ENCODE measurements at regions not wholly inside any gene's neighbourhood (a gene's known extent, or its start where the extent isn't known, plus 50 kb on each side); places are given as distances from the start of the nearest gene placed in this dataset.

DNA sequence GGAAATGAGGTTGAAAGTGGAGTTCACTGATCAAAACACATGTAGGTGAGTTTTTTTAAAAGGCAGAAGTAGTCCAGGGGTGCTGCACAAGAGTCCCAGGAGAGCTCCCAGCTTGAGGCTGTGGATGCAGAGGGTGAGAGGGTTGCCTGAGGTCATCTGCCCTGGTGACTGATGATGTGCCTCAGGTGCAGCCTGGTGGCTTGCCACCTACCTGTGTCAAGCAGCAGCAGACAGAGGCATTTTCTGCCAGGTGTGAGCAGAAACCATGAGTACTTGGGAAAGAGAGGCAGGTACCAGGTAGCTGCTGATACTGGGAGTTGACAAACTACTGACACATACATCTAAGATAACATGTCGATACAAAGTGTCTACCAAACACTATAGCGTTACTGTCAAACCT, 92.5 kb downstream of the SCP2D1 start:
- Histone ChIP-seq H3K9me3 (ENCODE audit: severe bottlenecking) (no peaks in the 10 kb centered on the region), H3K4me3 (ENCODE audit: low read depth, low read length) (no peak overlapping the region), H3K27me3 (ENCODE audit: insufficient read depth, low read depth, severe bottlenecking) (peaks cover 36% of the 10 kb centered on the region), H3K27ac (no peak overlapping the region), H3K36me3 (no peaks in the 10 kb centered on the region)
- TF ChIP-seq CTCF (IDR thresholded peaks at IDR 0.05; ENCODE audit: low read depth, low read length): no peak
- DNase-seq: no peak

DNA sequence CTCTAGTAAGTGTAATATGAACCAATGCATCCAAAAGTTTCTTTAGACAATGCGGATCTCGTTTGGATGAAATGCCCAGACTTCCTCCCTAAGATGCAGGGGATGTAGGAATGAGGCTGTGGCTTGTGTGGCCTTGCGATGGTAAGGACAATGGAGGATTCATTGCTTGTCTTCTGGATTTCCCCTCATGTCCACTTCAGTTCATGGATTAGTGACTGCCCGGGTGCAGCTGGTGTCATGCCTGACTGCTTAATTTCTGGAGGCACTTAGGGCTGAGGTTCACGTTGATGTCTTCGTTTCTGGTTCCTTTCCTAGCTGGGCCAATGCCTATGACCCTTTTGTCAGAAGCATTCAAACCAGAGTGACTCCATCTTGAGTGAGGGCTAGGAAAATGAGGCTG, 93.8 kb downstream of the SCP2D1 start:
- Histone ChIP-seq H3K27ac (no peak overlapping the region), H3K9me3 (ENCODE audit: severe bottlenecking) (no peaks in the 10 kb centered on the region), H3K27me3 (ENCODE audit: insufficient read depth, low read depth, severe bottlenecking) (peaks cover 42% of the 10 kb centered on the region), H3K36me3 (no peaks in the 10 kb centered on the region), H3K4me3 (ENCODE audit: low read depth, low read length) (no peak overlapping the region)
- TF ChIP-seq CTCF (IDR thresholded peaks at IDR 0.05; ENCODE audit: low read depth, low read length): no peak
- no peak for DNase-seq

DNA sequence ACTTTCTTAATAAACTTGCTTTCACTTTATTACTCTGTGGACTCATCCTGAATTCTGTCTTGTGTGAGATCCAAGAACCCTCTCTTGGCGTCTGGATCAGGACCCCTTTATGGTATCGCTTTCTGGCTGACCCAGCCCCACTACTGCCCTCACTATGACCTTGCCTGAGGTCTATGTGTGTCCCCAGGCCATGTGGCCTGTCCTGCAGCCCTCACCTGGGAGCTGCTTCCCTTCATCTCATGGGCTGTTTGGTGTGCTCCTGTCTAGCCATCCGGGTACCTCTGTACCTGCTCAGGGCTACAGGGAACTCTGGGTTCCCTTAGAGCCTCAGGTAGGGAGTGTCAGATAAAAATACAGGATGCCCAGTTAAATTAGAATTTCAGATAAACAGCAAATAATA, 94.5 kb downstream of the SCP2D1 start:
- H3K4me3 ChIP-seq (ENCODE audit: low read depth, low read length): no peak overlapping the region
- peaks cover 49% of the 10 kb centered on the region for H3K27me3 ChIP-seq (ENCODE audit: insufficient read depth, low read depth, severe bottlenecking)
- no peak for TF ChIP-seq CTCF (IDR thresholded peaks at IDR 0.05; ENCODE audit: low read depth, low read length)
- no peaks in the 10 kb centered on the region for H3K9me3 ChIP-seq (ENCODE audit: severe bottlenecking)
- no peak overlapping the region for H3K27ac ChIP-seq
- H3K36me3 ChIP-seq: no peaks in the 10 kb centered on the region
- no peak for DNase-seq

DNA sequence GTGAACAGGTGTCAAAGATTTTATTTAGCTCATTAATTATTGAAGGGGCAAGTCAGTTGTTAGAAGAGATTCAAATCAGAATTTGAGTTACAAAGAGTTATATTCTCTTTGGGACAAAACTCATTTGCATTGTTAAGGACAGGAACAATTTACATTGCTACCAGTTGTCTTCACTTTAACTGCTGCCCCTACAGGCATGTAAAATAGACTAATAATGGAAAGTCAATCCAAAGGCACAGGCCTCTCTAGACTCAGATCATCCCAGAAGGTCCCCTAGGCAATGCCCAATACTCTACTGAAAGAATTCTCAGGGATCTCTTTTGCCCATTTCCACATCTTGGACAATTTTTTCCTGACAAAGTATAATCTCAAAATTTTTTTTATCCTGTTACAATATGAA, 95.7 kb downstream of the SCP2D1 start:
- no peak for DNase-seq
- H3K9me3 ChIP-seq (ENCODE audit: severe bottlenecking): no peaks in the 10 kb centered on the region
- no peak overlapping the region for H3K27ac ChIP-seq
- H3K4me3 ChIP-seq (ENCODE audit: low read depth, low read length): no peak overlapping the region
- H3K36me3 ChIP-seq: no peaks in the 10 kb centered on the region
- TF ChIP-seq CTCF (IDR thresholded peaks at IDR 0.05; ENCODE audit: low read depth, low read length): no peak
- H3K27me3 ChIP-seq (ENCODE audit: insufficient read depth, low read depth, severe bottlenecking): peaks cover 59% of the 10 kb centered on the region

DNA sequence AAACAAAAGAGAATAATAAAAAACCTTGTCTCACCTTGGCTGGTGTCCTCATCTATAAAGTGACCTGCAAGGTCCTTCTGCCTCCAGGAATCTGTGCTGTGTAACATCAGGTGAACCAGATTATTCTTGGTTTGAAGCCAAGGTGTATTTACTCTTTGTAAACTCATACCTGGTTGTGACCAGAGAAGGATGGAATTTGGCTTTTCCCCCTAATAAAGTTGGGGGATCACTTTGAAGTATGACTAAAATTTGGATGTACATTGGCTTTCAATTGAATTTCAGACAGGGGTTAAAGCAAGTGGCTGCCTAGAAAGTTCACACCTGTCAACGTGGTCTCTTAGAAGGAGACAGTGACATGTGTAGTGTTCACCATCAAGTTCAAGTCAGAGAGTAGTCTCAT, 100.1 kb downstream of the SCP2D1 start:
- no peak for TF ChIP-seq CTCF (IDR thresholded peaks at IDR 0.05; ENCODE audit: low read depth, low read length)
- Histone ChIP-seq H3K4me3 (ENCODE audit: low read depth, low read length) (no peak overlapping the region), H3K27me3 (ENCODE audit: insufficient read depth, low read depth, severe bottlenecking) (peaks cover 72% of the 10 kb centered on the region), H3K27ac (no peak overlapping the region), H3K9me3 (ENCODE audit: severe bottlenecking) (no peaks in the 10 kb centered on the region), H3K36me3 (no peaks in the 10 kb centered on the region)
- DNase-seq: no peak

GRCh38 chr20:18914796-18915195, 101.2 kb downstream of the SCP2D1 start:
- Histone ChIP-seq H3K9me3 (ENCODE audit: severe bottlenecking) (no peaks in the 10 kb centered on the region), H3K36me3 (no peaks in the 10 kb centered on the region), H3K27me3 (ENCODE audit: insufficient read depth, low read depth, severe bottlenecking) (peaks cover 80% of the 10 kb centered on the region), H3K4me3 (ENCODE audit: low read depth, low read length) (no peak overlapping the region), H3K27ac (no peak overlapping the region)
- TF ChIP-seq CTCF (IDR thresholded peaks at IDR 0.05; ENCODE audit: low read depth, low read length): no peak
- DNase-seq: no peak
